ENCODE measurements at regions not wholly inside any gene's neighbourhood (a gene's known extent, or its start where the extent isn't known, plus 50 kb on each side); places are given as distances from the start of the nearest gene placed in this dataset.
A peak's percentile ranks its signal among the peaks of the same experiment; 100 is the strongest.
"Not testable (repeated sequence)": the region's sequence is repeated elsewhere in the genome, so short reads cannot be mapped to it uniquely, and the experiment has no call there.

GRCh38 chr20:51943326-51943725 is 141.0 kb upstream of the SALL4 start:
- peaks cover 11% of the 10 kb centered on the region for H3K4me1 ChIP-seq (ENCODE audit: control insufficient read depth, insufficient read depth, low read length, unreplicated experiment)
- H3K4me3 ChIP-seq (ENCODE audit: low read depth, low read length); H3K27me3 ChIP-seq (ENCODE audit: insufficient read depth, low read length); H3K36me3 ChIP-seq (ENCODE audit: insufficient read depth, low read length); H2AFZ ChIP-seq (ENCODE audit: low read length, unreplicated experiment); H3K27ac ChIP-seq (ENCODE audit: low read depth, low read length); H3K79me2 ChIP-seq (ENCODE audit: control insufficient read depth, insufficient read depth, low read length, unreplicated experiment): not testable (repeated sequence)

GRCh38 chr20:51941503-51941902 is 139.2 kb upstream of the SALL4 start:
- H3K36me3 ChIP-seq (ENCODE audit: insufficient read depth, low read length), result no peaks in the 10 kb centered on the region
- peaks cover 11% of the 10 kb centered on the region for H3K4me1 ChIP-seq (ENCODE audit: control insufficient read depth, insufficient read depth, low read length, unreplicated experiment)
- no peaks in the 10 kb centered on the region for H3K27me3 ChIP-seq (ENCODE audit: insufficient read depth, low read length)
- H3K4me3 ChIP-seq (ENCODE audit: low read depth, low read length), result no peak overlapping the region
- no peak overlapping the region for H2AFZ ChIP-seq (ENCODE audit: low read length, unreplicated experiment)
- no peak overlapping the region for H3K27ac ChIP-seq (ENCODE audit: low read depth, low read length)
- H3K79me2 ChIP-seq (ENCODE audit: control insufficient read depth, insufficient read depth, low read length, unreplicated experiment), result no peaks in the 10 kb centered on the region

DNA sequence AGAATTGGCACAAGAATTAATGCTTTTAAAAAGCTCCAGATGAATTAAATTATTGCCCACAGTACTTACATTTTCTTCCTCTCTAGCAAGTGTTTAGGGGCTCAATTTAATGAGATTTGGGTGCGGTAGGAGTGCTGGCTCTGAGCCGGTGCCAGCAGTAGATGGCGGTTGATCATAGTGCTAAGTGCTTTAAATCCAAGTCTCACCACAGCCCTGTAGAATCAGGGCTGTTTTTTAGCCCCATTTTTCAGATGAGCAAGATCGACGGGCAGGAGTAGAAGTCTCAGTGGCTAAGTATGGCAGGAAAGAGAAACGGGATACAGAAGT is 136.9 kb upstream of the SALL4 start:
- H3K79me2 ChIP-seq (ENCODE audit: control insufficient read depth, insufficient read depth, low read length, unreplicated experiment), result no peaks in the 10 kb centered on the region
- no peaks in the 10 kb centered on the region for H3K36me3 ChIP-seq (ENCODE audit: insufficient read depth, low read length)
- H3K4me1 ChIP-seq (ENCODE audit: control insufficient read depth, insufficient read depth, low read length, unreplicated experiment), result peaks cover 11% of the 10 kb centered on the region
- H3K4me3 ChIP-seq (ENCODE audit: low read depth, low read length), result no peak overlapping the region
- no peak overlapping the region for H3K27ac ChIP-seq (ENCODE audit: low read depth, low read length)
- H2AFZ ChIP-seq (ENCODE audit: low read length, unreplicated experiment), result no peak overlapping the region
- no peaks in the 10 kb centered on the region for H3K27me3 ChIP-seq (ENCODE audit: insufficient read depth, low read length)

GRCh38 chr20:51938559-51939258 is 136.4 kb upstream of the SALL4 start:
- Histone ChIP-seq H3K27ac (ENCODE audit: low read depth, low read length) (no peak overlapping the region), H3K4me1 (ENCODE audit: control insufficient read depth, insufficient read depth, low read length, unreplicated experiment) (peaks cover 11% of the 10 kb centered on the region), H2AFZ (ENCODE audit: low read length, unreplicated experiment) (no peak overlapping the region), H3K36me3 (ENCODE audit: insufficient read depth, low read length) (no peaks in the 10 kb centered on the region), H3K27me3 (ENCODE audit: insufficient read depth, low read length) (no peaks in the 10 kb centered on the region), H3K4me3 (ENCODE audit: low read depth, low read length) (no peak overlapping the region), H3K79me2 (ENCODE audit: control insufficient read depth, insufficient read depth, low read length, unreplicated experiment) (no peaks in the 10 kb centered on the region)

DNA sequence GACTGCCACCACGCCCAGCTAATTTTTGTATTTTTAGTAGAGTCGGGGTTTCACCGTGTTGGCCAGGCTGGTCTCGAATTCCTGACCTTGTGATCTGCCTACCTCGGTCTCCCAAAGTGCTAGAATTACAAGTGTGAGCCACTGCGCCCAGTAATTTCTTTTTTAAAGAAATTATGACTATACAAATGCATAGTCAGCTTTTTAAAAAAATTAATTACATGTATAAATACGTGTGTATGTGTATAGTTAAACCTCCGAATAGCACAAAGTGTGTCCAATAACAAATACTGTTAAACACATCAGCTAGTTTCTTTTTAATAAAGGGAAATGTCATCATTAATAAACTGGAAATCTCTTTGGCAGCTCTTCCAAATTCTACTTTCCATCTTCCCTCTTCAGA is 135.5 kb upstream of the SALL4 start:
- H3K36me3 ChIP-seq (ENCODE audit: insufficient read depth, low read length), result no peaks in the 10 kb centered on the region
- no peak overlapping the region for H3K4me3 ChIP-seq (ENCODE audit: low read depth, low read length)
- H3K27me3 ChIP-seq (ENCODE audit: insufficient read depth, low read length), result no peaks in the 10 kb centered on the region
- no peaks in the 10 kb centered on the region for H3K79me2 ChIP-seq (ENCODE audit: control insufficient read depth, insufficient read depth, low read length, unreplicated experiment)
- no peak overlapping the region for H2AFZ ChIP-seq (ENCODE audit: low read length, unreplicated experiment)
- peaks cover 11% of the 10 kb centered on the region for H3K4me1 ChIP-seq (ENCODE audit: control insufficient read depth, insufficient read depth, low read length, unreplicated experiment)
- no peak overlapping the region for H3K27ac ChIP-seq (ENCODE audit: low read depth, low read length)

- Histone ChIP-seq H3K27me3 (ENCODE audit: insufficient read depth, low read length) (no peaks in the 10 kb centered on the region), H3K79me2 (ENCODE audit: control insufficient read depth, insufficient read depth, low read length, unreplicated experiment) (no peaks in the 10 kb centered on the region), H3K4me1 (ENCODE audit: control insufficient read depth, insufficient read depth, low read length, unreplicated experiment) (peaks cover 14% of the 10 kb centered on the region), H3K36me3 (ENCODE audit: insufficient read depth, low read length) (no peaks in the 10 kb centered on the region), H2AFZ (ENCODE audit: low read length, unreplicated experiment) (no peak overlapping the region), H3K27ac (ENCODE audit: low read depth, low read length) (no peak overlapping the region), H3K4me3 (ENCODE audit: low read depth, low read length) (no peak overlapping the region)
Observed at GRCh38 chr20:51936377-51936776, 134.1 kb upstream of the SALL4 start.

GRCh38 chr20:51935003-51935358 is 132.7 kb upstream of the SALL4 start:
- Histone ChIP-seq H3K36me3 (ENCODE audit: insufficient read depth, low read length) (no peaks in the 10 kb centered on the region), H3K27ac (ENCODE audit: low read depth, low read length) (no peak overlapping the region), H3K79me2 (ENCODE audit: control insufficient read depth, insufficient read depth, low read length, unreplicated experiment) (no peaks in the 10 kb centered on the region), H3K4me3 (ENCODE audit: low read depth, low read length) (no peak overlapping the region), H3K27me3 (ENCODE audit: insufficient read depth, low read length) (no peaks in the 10 kb centered on the region), H3K4me1 (ENCODE audit: control insufficient read depth, insufficient read depth, low read length, unreplicated experiment) (peaks cover 25% of the 10 kb centered on the region), H2AFZ (ENCODE audit: low read length, unreplicated experiment) (no peak overlapping the region)

GRCh38 chr20:51934301-51935002 is 132.1 kb upstream of the SALL4 start:
- Histone ChIP-seq H2AFZ (ENCODE audit: low read length, unreplicated experiment) (peak overlapping the region; percentile 20), H3K4me1 (ENCODE audit: control insufficient read depth, insufficient read depth, low read length, unreplicated experiment) (peaks cover 25% of the 10 kb centered on the region), H3K27me3 (ENCODE audit: insufficient read depth, low read length) (no peaks in the 10 kb centered on the region), H3K27ac (ENCODE audit: low read depth, low read length) (no peak overlapping the region), H3K79me2 (ENCODE audit: control insufficient read depth, insufficient read depth, low read length, unreplicated experiment) (no peaks in the 10 kb centered on the region), H3K4me3 (ENCODE audit: low read depth, low read length) (no peak overlapping the region), H3K36me3 (ENCODE audit: insufficient read depth, low read length) (no peaks in the 10 kb centered on the region)

GRCh38 chr20:51931371-51931781 is 129.1 kb upstream of the SALL4 start:
- Histone ChIP-seq H3K4me1 (ENCODE audit: control insufficient read depth, insufficient read depth, low read length, unreplicated experiment) (peaks cover 23% of the 10 kb centered on the region), H3K27ac (ENCODE audit: low read depth, low read length) (peak overlapping the region; percentile 21; the same call in 1 of the 2 replicates)

DNA sequence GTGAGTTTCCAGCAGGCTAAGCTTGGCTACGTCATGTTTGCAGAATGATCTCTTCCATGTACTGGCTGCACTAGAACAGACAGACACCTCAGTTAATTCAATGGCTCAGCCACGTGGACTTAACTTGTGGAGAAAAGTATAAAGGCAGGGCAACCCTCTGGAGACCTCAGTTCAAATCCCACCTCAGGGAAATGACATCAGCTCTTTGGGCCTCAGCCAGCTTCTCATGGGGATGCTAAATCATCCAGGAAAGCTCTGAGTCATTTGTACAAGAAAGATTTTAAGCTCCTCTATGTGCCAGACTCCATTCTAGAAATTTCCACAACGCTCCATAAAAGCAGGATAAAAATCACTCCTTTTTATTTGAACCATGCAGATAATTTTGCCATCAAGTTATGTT is 128.5 kb upstream of the SALL4 start:
- Histone ChIP-seq H3K27ac (ENCODE audit: low read depth, low read length) (peak overlapping the region; percentile 40; the same call in 1 of the 2 replicates), H3K36me3 (ENCODE audit: insufficient read depth, low read length) (no peaks in the 10 kb centered on the region), H3K79me2 (ENCODE audit: control insufficient read depth, insufficient read depth, low read length, unreplicated experiment) (no peaks in the 10 kb centered on the region), H3K4me1 (ENCODE audit: control insufficient read depth, insufficient read depth, low read length, unreplicated experiment) (peaks cover 23% of the 10 kb centered on the region), H2AFZ (ENCODE audit: low read length, unreplicated experiment) (peak overlapping the region; percentile 50), H3K4me3 (ENCODE audit: low read depth, low read length) (no peak overlapping the region), H3K27me3 (ENCODE audit: insufficient read depth, low read length) (no peaks in the 10 kb centered on the region)

More at GRCh38 chr20:51931371-51931781, 129.1 kb upstream of the SALL4 start:
- Histone ChIP-seq H3K36me3 (ENCODE audit: insufficient read depth, low read length) (no peaks in the 10 kb centered on the region), H2AFZ (ENCODE audit: low read length, unreplicated experiment) (peak overlapping the region; percentile 50), H3K27me3 (ENCODE audit: insufficient read depth, low read length) (no peaks in the 10 kb centered on the region), H3K4me3 (ENCODE audit: low read depth, low read length) (no peak overlapping the region), H3K79me2 (ENCODE audit: control insufficient read depth, insufficient read depth, low read length, unreplicated experiment) (no peaks in the 10 kb centered on the region)

DNA sequence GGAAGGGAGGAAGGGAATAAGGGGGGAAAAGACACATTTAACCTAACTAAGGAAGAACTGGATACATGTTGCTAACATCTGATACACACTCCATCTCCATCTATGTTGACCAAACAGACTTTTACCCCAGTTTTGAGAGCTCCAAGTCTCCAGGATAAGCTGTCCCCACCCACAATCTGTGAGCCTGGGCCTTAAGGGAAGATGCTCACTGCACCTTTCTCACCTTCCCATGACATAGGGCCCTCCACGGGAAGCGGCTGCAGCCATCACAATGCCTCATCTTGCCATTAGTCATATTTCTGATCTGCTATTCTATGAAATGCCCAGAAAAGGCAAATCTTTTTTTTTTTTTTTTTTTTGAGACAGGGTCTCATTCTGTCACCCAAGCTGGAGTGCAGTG is 126.6 kb upstream of the SALL4 start:
- no peaks in the 10 kb centered on the region for H3K27me3 ChIP-seq (ENCODE audit: insufficient read depth, low read length)
- H3K4me3 ChIP-seq (ENCODE audit: low read depth, low read length), result no peak overlapping the region
- no peak overlapping the region for H2AFZ ChIP-seq (ENCODE audit: low read length, unreplicated experiment)
- H3K36me3 ChIP-seq (ENCODE audit: insufficient read depth, low read length), result no peaks in the 10 kb centered on the region
- no peaks in the 10 kb centered on the region for H3K79me2 ChIP-seq (ENCODE audit: control insufficient read depth, insufficient read depth, low read length, unreplicated experiment)
- no peak overlapping the region for H3K27ac ChIP-seq (ENCODE audit: low read depth, low read length)
- H3K4me1 ChIP-seq (ENCODE audit: control insufficient read depth, insufficient read depth, low read length, unreplicated experiment), result peaks cover 23% of the 10 kb centered on the region
